Thyroid gland (tissue), 4 donors: ENCODE measurements at regions not wholly inside any gene's neighbourhood (a gene's known extent, or its start where the extent isn't known, plus 50 kb on each side); places are given as distances from the start of the nearest gene placed in this dataset.

Experiments used
- POLR2A ChIP-seq, 2 donors: fragments of 450-650 bp; IDR thresholded peaks; one replicate each; pipeline ENCODE4 v1.6.1; 2017; ENCODE audit warnings: antibody characterized with exemption in 2 of 2, mild to moderate bottlenecking in 2 of 2, moderate library complexity in 1 of 2
- TF ChIP-seq, protein P1 (sequence below), 6 experiments: fragments of 200-600 bp in 3 of 6; fragments of 450-650 bp in 3 of 6; sonication (generic) in 3 of 6; IDR thresholded peaks; one replicate each; pipeline ENCODE4 v1.5.1; 2016 to 2019; ENCODE audit warnings: antibody characterized with exemption in 6 of 6, mild to moderate bottlenecking in 2 of 6, inconsistent platforms in 1 of 6, moderate library complexity in 1 of 6

GRCh38 chr17:13131225-13131624 lies 113.4 kb upstream of the ELAC2 start:
- TF ChIP-seq, protein P1, sequence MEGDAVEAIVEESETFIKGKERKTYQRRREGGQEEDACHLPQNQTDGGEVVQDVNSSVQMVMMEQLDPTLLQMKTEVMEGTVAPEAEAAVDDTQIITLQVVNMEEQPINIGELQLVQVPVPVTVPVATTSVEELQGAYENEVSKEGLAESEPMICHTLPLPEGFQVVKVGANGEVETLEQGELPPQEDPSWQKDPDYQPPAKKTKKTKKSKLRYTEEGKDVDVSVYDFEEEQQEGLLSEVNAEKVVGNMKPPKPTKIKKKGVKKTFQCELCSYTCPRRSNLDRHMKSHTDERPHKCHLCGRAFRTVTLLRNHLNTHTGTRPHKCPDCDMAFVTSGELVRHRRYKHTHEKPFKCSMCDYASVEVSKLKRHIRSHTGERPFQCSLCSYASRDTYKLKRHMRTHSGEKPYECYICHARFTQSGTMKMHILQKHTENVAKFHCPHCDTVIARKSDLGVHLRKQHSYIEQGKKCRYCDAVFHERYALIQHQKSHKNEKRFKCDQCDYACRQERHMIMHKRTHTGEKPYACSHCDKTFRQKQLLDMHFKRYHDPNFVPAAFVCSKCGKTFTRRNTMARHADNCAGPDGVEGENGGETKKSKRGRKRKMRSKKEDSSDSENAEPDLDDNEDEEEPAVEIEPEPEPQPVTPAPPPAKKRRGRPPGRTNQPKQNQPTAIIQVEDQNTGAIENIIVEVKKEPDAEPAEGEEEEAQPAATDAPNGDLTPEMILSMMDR (IDR thresholded peaks at IDR 0.05), result no peak
- no peak for TF ChIP-seq POLR2A (IDR thresholded peaks at IDR 0.05)
